Nephron (organoid): ENCODE measurements at regions not wholly inside any gene's neighbourhood (a gene's known extent, or its start where the extent isn't known, plus 50 kb on each side); places are given as distances from the start of the nearest gene placed in this dataset.

ENCODE experiments used
- H3K27ac Mint-ChIP-seq, 3 experiments: 2 replicates each; pipeline ENCODE4 v1.8.0; 2020; ENCODE audit warnings: mixed read lengths in 3 of 3, mild to moderate bottlenecking in 2 of 3, moderate library complexity in 1 of 3
- H3K27me3 Mint-ChIP-seq: 2 replicates; pipeline ENCODE4 v1.8.0; 2021; ENCODE audit warnings: low read depth, mild to moderate bottlenecking, moderate library complexity, mixed read lengths
- H3K36me3 Mint-ChIP-seq: 2 replicates; pipeline ENCODE4 v1.8.0; 2020; ENCODE audit warnings: low read depth, mixed read lengths
- H3K4me1 Mint-ChIP-seq: 2 replicates; pipeline ENCODE4 v1.8.0; 2020; ENCODE audit warnings: mixed read lengths
- H3K4me3 Mint-ChIP-seq, 3 experiments: 2 replicates each; pipeline ENCODE4 v1.8.0; 2020; ENCODE audit warnings: mild to moderate bottlenecking in 3 of 3, mixed read lengths in 3 of 3, moderate library complexity in 2 of 3
- H3K9me3 Mint-ChIP-seq: 2 replicates; pipeline ENCODE4 v1.8.0; 2020; ENCODE audit warnings: mixed read lengths
- TF ChIP-seq, protein P1 (sequence below), 3 experiments: fragments of 200-600 bp; sonication (generic); IDR thresholded peaks; one replicate each; pipeline ENCODE4 v1.5.0; 2021; ENCODE audit warnings: antibody characterized with exemption in 3 of 3; ENCODE audit not compliant: unreplicated experiment in 3 of 3

DNA sequence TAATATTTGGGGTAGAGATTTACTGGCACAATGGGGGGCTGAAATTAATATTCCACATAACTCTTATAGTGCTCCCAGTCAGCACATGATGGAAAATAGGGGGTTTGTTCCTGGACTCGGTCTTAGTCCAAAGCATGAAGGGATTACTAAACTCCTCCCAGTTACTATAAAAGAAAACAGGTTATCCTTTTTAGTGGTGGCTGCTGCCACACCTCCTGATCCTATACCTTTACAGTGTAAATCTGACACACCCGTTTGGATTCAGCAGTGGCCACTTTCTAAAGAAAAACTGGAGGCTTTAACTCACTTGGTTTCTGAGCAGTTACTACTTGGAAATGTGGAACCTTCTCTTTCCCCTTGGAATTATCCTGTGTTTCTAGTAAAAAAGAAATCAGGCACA is 572.9 kb upstream of the PTGER4 start:
- H3K27me3 Mint-ChIP-seq = no peaks in the 10 kb centered on the region
- no peaks in the 10 kb centered on the region for H3K36me3 Mint-ChIP-seq
- no peak overlapping the region for H3K4me3 Mint-ChIP-seq
- no peak overlapping the region for H3K27ac Mint-ChIP-seq
- TF ChIP-seq, protein P1, sequence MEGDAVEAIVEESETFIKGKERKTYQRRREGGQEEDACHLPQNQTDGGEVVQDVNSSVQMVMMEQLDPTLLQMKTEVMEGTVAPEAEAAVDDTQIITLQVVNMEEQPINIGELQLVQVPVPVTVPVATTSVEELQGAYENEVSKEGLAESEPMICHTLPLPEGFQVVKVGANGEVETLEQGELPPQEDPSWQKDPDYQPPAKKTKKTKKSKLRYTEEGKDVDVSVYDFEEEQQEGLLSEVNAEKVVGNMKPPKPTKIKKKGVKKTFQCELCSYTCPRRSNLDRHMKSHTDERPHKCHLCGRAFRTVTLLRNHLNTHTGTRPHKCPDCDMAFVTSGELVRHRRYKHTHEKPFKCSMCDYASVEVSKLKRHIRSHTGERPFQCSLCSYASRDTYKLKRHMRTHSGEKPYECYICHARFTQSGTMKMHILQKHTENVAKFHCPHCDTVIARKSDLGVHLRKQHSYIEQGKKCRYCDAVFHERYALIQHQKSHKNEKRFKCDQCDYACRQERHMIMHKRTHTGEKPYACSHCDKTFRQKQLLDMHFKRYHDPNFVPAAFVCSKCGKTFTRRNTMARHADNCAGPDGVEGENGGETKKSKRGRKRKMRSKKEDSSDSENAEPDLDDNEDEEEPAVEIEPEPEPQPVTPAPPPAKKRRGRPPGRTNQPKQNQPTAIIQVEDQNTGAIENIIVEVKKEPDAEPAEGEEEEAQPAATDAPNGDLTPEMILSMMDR (IDR thresholded peaks at IDR 0.05; ENCODE audit: unreplicated experiment in 3 of 3) = no peak
- H3K4me1 Mint-ChIP-seq = peaks cover 31% of the 10 kb centered on the region
- peaks cover 21% of the 10 kb centered on the region for H3K9me3 Mint-ChIP-seq

DNA sequence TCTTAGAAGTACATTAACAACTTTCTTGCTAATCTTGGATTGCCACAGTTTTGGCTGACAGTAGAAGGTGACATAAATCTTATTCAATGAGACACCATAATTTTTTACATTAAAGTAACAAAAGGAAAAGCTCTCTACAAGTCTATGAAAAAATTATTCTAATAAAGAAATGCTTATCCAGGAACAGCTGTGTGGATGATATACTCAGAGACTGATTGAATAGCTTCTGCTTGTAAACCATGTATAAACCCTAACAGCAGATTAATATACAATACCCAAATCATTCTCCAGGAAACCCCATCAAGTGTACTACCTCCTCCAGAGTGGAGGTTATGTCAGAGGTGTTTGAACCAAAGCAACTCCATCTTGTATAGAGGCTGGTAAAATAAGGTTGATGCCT is 581.4 kb upstream of the PTGER4 start:
- Mint-ChIP-seq H3K27ac (no peak overlapping the region), H3K36me3 (no peaks in the 10 kb centered on the region), H3K27me3 (no peaks in the 10 kb centered on the region), H3K4me3 (no peak overlapping the region), H3K9me3 (peaks cover 12% of the 10 kb centered on the region), H3K4me1 (no peaks in the 10 kb centered on the region)
- TF ChIP-seq, protein P1 (IDR thresholded peaks at IDR 0.05; ENCODE audit: unreplicated experiment in 3 of 3) = no peak

DNA sequence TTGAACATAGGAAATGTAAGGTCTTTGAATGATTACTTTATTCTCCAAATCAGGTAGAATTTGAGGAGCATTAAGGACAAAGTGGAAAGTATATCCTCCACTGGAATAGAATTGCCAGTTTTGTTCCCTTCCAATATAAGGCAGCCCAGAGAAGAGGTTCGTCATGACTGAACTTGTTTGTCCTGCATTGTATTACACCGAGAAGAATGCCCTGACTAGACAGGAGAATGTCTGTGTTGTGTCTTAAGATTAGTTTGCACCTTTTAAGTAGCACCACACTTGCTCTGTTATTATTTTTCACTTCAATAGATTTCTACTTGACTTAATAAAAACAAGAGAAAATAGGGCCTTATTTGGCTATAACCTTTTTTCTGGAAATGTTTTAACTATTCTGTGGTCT is 586.2 kb upstream of the PTGER4 start:
- TF ChIP-seq, protein P1 (IDR thresholded peaks at IDR 0.05; ENCODE audit: unreplicated experiment in 3 of 3) = no peak
- H3K4me1 Mint-ChIP-seq = no peaks in the 10 kb centered on the region
- H3K27ac Mint-ChIP-seq = no peak overlapping the region
- no peaks in the 10 kb centered on the region for H3K36me3 Mint-ChIP-seq
- H3K4me3 Mint-ChIP-seq = no peak overlapping the region
- no peaks in the 10 kb centered on the region for H3K27me3 Mint-ChIP-seq
- H3K9me3 Mint-ChIP-seq = peaks cover 24% of the 10 kb centered on the region

DNA sequence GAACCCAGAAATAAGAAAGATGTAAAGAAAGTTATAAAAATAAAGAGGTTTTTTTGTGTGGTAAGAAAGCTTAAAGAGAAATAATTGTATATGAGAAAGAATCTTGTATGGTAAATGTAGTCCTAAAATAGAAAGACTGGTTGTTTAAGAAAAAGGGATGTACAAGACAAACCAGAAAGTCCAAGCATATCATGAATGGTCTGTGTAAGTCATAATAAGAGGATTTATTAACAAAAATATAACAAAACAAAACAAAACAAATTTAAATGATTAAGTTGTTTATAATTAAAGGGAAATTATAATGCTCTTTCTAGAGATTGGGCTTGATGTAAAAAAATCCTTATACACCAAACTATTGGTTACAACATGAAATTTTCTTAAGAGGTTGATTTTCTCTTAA is 590.4 kb upstream of the PTGER4 start:
- Mint-ChIP-seq H3K4me3 (no peak overlapping the region), H3K27ac (no peak overlapping the region), H3K9me3 (peaks cover 34% of the 10 kb centered on the region), H3K27me3 (no peaks in the 10 kb centered on the region), H3K36me3 (no peaks in the 10 kb centered on the region), H3K4me1 (no peaks in the 10 kb centered on the region)
- TF ChIP-seq, protein P1 (IDR thresholded peaks at IDR 0.05; ENCODE audit: unreplicated experiment in 3 of 3) = no peak

DNA sequence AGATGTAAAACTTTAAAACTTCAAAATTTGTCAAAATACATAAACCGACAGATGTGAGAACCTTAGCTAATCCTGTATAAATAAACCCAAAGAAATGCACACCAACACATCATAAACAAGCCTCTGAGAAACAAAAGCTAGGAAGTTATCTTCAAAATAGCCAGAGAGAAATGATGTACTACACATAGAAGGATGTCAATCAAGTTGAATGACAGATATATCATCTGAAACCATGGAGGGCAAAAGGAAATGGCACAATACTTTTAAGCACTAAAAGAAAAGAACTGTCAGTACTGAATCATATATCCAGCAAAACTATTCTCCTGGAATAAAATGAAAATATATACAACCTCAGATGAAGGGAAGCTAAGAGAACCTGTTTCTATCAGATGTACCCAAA is 595.1 kb upstream of the PTGER4 start:
- no peak overlapping the region for H3K27ac Mint-ChIP-seq
- peaks cover 4% of the 10 kb centered on the region for H3K27me3 Mint-ChIP-seq
- H3K9me3 Mint-ChIP-seq = peaks cover 17% of the 10 kb centered on the region
- H3K4me1 Mint-ChIP-seq = no peaks in the 10 kb centered on the region
- H3K4me3 Mint-ChIP-seq = no peak overlapping the region
- no peaks in the 10 kb centered on the region for H3K36me3 Mint-ChIP-seq
- TF ChIP-seq, protein P1 (IDR thresholded peaks at IDR 0.05; ENCODE audit: unreplicated experiment in 3 of 3) = no peak

DNA sequence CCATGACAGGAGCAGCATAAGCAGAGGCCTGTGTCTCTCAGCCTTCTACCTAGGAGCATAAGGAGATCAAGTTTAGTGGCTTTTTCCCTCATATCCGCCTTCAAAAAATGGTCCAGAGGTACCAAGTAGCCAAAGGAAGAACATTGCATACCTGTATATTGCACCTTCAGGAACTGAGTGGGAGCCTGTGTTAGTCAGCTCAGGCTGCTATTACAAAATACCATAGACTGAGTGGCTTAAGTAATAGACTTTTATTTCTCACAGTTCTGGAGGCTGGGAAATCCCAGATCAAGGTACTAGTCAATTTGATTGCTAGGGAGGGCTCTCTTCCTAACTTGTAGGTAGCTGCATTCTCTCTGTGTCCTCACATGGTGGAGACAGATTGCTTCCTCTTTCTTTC is 597.4 kb upstream of the PTGER4 start:
- no peaks in the 10 kb centered on the region for H3K36me3 Mint-ChIP-seq
- no peak overlapping the region for H3K27ac Mint-ChIP-seq
- TF ChIP-seq, protein P1 (IDR thresholded peaks at IDR 0.05; ENCODE audit: unreplicated experiment in 3 of 3) = no peak
- no peaks in the 10 kb centered on the region for H3K4me1 Mint-ChIP-seq
- H3K27me3 Mint-ChIP-seq = peaks cover 4% of the 10 kb centered on the region
- no peak overlapping the region for H3K4me3 Mint-ChIP-seq
- H3K9me3 Mint-ChIP-seq = peaks cover 21% of the 10 kb centered on the region
